ENCODE measurements at regions not wholly inside any gene's neighbourhood (a gene's known extent, or its start where the extent isn't known, plus 50 kb on each side); places are given as distances from the start of the nearest gene placed in this dataset.

DNA sequence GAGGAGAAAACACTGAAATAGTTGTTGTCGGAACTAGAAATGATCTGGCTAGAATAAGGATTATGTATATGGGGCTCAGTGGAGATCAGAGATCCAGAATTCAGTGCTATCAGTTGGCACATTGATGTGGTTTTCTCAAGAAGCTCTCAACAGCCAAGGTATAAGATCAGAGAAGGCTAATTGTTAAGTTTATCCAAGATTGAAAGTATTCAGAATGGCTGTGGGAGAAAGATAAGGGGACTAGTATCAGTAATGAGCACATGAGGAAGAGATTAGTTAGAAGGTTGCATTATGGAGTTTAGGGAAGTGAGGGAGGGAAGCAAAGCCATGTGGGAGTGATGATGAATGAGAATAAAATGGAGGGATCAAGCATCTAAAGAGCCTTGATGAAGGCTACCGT is 128.1 kb upstream of the MIS18BP1 start:
- TF ChIP-seq, protein P1, sequence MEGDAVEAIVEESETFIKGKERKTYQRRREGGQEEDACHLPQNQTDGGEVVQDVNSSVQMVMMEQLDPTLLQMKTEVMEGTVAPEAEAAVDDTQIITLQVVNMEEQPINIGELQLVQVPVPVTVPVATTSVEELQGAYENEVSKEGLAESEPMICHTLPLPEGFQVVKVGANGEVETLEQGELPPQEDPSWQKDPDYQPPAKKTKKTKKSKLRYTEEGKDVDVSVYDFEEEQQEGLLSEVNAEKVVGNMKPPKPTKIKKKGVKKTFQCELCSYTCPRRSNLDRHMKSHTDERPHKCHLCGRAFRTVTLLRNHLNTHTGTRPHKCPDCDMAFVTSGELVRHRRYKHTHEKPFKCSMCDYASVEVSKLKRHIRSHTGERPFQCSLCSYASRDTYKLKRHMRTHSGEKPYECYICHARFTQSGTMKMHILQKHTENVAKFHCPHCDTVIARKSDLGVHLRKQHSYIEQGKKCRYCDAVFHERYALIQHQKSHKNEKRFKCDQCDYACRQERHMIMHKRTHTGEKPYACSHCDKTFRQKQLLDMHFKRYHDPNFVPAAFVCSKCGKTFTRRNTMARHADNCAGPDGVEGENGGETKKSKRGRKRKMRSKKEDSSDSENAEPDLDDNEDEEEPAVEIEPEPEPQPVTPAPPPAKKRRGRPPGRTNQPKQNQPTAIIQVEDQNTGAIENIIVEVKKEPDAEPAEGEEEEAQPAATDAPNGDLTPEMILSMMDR (IDR thresholded peaks at IDR 0.05; ENCODE audit: extremely low read depth in 1 of 2, insufficient read depth in 1 of 2, low read depth in 1 of 2, low read length in 2 of 2), result no peak
- TF ChIP-seq, protein P2, sequence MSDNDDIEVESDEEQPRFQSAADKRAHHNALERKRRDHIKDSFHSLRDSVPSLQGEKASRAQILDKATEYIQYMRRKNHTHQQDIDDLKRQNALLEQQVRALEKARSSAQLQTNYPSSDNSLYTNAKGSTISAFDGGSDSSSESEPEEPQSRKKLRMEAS (IDR thresholded peaks at IDR 0.05; ENCODE audit: insufficient read depth, insufficient read length), result no peak
- no peak for TF ChIP-seq EZH2 (IDR thresholded peaks at IDR 0.05; ENCODE audit: borderline replicate concordance, low read depth, low read length, severe bottlenecking)

Measured in endothelial cell of umbilical vein (primary cell).